Ovary (tissue), 7 donors: ENCODE measurements at regions not wholly inside any gene's neighbourhood (a gene's known extent, or its start where the extent isn't known, plus 50 kb on each side); places are given as distances from the start of the nearest gene placed in this dataset.

Experiments
- DNase-seq, 5 donors: peaks; one replicate each; pipeline ENCODE4 v3.0.0-alpha.2; 2019 to 2020
- H3K27ac ChIP-seq, 2 donors: fragments of 200-600 bp; one replicate each; pipeline versions ENCODE4 v1.5.1 to v1.8.0; 2019 to 2022
- H3K27me3 ChIP-seq: fragments of 200-600 bp; one replicate; pipeline ENCODE4 v1.8.0; 2022
- H3K36me3 ChIP-seq: fragments of 200-600 bp; sonication (generic); one replicate; pipeline ENCODE4 v1.5.1; 2019
- H3K4me1 ChIP-seq: one replicate; pipeline ENCODE4 v1.8.1; 2013; ENCODE audit warnings: mild to moderate bottlenecking, moderate library complexity; ENCODE audit not compliant: insufficient read depth
- H3K4me3 ChIP-seq: fragments of 200-600 bp; sonication (generic); one replicate; pipeline ENCODE4 v1.5.1; 2017
- H3K9me3 ChIP-seq, 2 donors: fragments of 200-600 bp in 1 of 2; sonication (generic) in 1 of 2; one replicate each; pipeline versions ENCODE4 v1.5.1 to v1.8.1; 2013 to 2019; ENCODE audit warnings: mild to moderate bottlenecking in 1 of 2, moderate library complexity in 1 of 2
- EP300 ChIP-seq: sonication (generic); formaldehyde crosslinking; IDR thresholded peaks from one replicate; pipeline ENCODE4 v1.6.1; 2017; ENCODE audit warnings: antibody characterized with exemption
- POLR2A ChIP-seq: fragments of 450-650 bp; IDR thresholded peaks from one replicate; pipeline ENCODE4 v1.6.1; 2017; ENCODE audit warnings: antibody characterized with exemption, mild to moderate bottlenecking, moderate library complexity
- WGBS, 3 donors: extraction: QIAGEN DNeasy Blood & Tissue Kit in 1 of 3; methylation state at CpG; one replicate each; pipeline versions ENCODE4 v1.1.5 to v1.1.7; 2013 to 2017; 5-methylcytosine and 5-hydroxymethylcytosine counted together
- intact Hi-C, 4 donors: fragments of 100-400 bp; cut with DNase I; formaldehyde crosslinking; loops; one replicate each; pipeline versions ENCODE4 v1.11.0 to v1.15.1; 2022 to 2023
- TF ChIP-seq, protein P1 (sequence below), 3 donors: fragments of 450-650 bp in 2 of 3; fragments of 200-600 bp in 1 of 3; IDR thresholded peaks; one replicate each; pipeline versions ENCODE4 v1.5.1 to v1.8.0; 2016 to 2022; ENCODE audit warnings: antibody characterized with exemption in 3 of 3, mild to moderate bottlenecking in 1 of 3
- donor health status: DM: no; HTN: no; CAD: no; lungs with moderate emphysema.
- donor health status: DM: no; HTN: no; CAD: no.
- donor health status: Bipolar disorder and iron deficiency.
- donor health status: DM: no; HTN: no; CAD: no.
- donor health status: DM: yes; HTN: yes; CAD: no.

DNA sequence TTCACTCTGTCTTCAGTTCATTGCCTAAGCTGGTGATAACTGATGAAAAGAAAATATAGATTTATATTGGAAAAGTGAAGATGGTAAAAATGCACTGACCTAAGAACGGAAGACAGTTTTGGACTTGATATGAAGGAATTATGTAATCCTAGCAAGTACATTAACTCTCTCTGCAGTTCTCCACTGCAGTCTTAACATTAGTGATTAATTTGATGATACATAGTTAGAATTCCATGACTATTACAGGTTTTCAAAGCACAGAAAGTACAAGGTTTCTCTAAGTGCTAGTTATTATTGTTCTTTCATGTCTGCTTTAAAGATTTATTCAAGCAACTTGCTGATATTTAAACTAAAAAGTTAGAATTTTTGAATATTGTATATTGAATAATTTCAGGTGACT lies 1591.7 kb upstream of the ADGRL3 start:
- no peaks in the 10 kb centered on the region for H3K4me1 ChIP-seq
- no peaks in the 10 kb centered on the region for H3K9me3 ChIP-seq
- H3K27ac ChIP-seq, result no peak overlapping the region
- H3K36me3 ChIP-seq, result no peaks in the 10 kb centered on the region
- no peaks in the 10 kb centered on the region for H3K27me3 ChIP-seq
- intact Hi-C loops, result no loop called here
- DNase-seq, result no peak
- 4 to 15% (median 10%) methylated on average over 1 of the region's 1 CpG for WGBS, 3 donors
- TF ChIP-seq, protein P1, sequence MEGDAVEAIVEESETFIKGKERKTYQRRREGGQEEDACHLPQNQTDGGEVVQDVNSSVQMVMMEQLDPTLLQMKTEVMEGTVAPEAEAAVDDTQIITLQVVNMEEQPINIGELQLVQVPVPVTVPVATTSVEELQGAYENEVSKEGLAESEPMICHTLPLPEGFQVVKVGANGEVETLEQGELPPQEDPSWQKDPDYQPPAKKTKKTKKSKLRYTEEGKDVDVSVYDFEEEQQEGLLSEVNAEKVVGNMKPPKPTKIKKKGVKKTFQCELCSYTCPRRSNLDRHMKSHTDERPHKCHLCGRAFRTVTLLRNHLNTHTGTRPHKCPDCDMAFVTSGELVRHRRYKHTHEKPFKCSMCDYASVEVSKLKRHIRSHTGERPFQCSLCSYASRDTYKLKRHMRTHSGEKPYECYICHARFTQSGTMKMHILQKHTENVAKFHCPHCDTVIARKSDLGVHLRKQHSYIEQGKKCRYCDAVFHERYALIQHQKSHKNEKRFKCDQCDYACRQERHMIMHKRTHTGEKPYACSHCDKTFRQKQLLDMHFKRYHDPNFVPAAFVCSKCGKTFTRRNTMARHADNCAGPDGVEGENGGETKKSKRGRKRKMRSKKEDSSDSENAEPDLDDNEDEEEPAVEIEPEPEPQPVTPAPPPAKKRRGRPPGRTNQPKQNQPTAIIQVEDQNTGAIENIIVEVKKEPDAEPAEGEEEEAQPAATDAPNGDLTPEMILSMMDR (IDR thresholded peaks at IDR 0.05), result no peak
- TF ChIP-seq EP300 (no peak), POLR2A (no peak)
- H3K4me3 ChIP-seq, result no peak overlapping the region

DNA sequence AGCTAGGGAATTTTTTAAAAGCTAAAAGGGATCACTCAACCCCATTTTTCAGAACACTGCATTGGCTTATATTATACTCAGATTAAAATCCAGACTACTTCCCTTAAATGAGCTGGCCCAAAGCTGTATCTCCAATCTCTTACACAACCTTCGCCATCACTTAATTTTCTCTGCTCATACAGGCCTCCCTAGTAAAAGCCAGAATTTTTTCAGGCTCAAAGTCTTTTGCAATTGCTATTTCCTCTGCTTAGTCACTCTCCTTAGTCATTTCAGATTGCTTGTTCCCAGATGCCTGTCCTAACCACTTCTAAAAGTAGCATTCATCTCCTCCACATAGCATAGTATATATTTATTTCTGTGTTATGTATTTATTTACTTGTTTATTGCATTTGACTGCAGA lies 1587.9 kb upstream of the ADGRL3 start:
- Histone ChIP-seq H3K36me3 (no peaks in the 10 kb centered on the region), H3K9me3 (no peaks in the 10 kb centered on the region), H3K27me3 (no peaks in the 10 kb centered on the region), H3K4me1 (no peaks in the 10 kb centered on the region), H3K4me3 (no peak overlapping the region), H3K27ac (no peak overlapping the region)
- no peak for DNase-seq
- WGBS, 3 donors, result 80 to 90% (median 89%) methylated on average over 1 of the region's 1 CpG
- intact Hi-C loops, result no loop called here
- TF ChIP-seq POLR2A, result no peak
- TF ChIP-seq EP300, result no peak
- TF ChIP-seq, protein P1 (IDR thresholded peaks at IDR 0.05), result no peak

DNA sequence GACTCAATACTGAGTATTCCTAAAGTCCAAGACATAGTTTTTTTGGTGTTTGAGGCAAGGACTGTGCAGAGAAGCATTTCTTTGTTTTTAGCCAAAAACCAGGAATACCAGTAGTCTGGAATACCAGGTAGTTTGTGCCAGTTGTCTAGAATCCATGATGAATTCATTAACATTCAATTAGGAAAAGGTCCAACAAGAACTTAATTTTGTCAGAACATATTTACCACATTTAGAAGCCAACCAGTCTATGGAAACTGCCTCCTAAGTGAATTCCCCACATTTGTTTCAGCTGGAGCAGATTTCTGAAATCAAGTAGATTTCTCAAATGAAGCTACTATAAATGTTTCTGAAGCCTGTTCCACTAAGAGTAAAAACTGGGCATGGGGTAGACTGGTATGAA lies 1584.8 kb upstream of the ADGRL3 start:
- no peak for TF ChIP-seq POLR2A
- TF ChIP-seq EP300, result no peak
- TF ChIP-seq, protein P1 (IDR thresholded peaks at IDR 0.05), result no peak
- no peak for DNase-seq
- Histone ChIP-seq H3K9me3 (no peaks in the 10 kb centered on the region), H3K36me3 (no peaks in the 10 kb centered on the region), H3K27me3 (no peaks in the 10 kb centered on the region), H3K27ac (no peak overlapping the region), H3K4me1 (no peaks in the 10 kb centered on the region), H3K4me3 (no peak overlapping the region)
- intact Hi-C loops, result no loop called here

DNA sequence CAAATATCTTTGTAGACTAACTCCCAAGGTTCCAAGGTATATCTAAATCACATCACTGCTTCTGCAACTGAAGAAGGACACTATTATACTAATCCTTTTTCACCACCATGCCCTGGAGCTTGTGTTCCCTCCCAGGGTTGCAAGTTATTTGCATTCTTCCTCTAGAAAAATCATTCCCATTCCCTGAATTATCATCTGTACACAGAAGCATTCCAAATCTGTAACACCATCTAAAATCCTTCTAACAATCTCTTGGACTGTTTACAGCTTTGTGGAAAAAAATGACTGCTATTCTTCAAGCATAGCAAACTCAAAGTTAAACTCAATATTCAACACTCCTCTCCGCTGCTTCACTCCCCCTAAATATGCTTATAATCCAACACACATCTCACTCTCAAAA lies 1570.8 kb upstream of the ADGRL3 start:
- Histone ChIP-seq H3K4me3 (no peak overlapping the region), H3K27me3 (no peaks in the 10 kb centered on the region), H3K9me3 (no peaks in the 10 kb centered on the region), H3K4me1 (no peaks in the 10 kb centered on the region), H3K27ac (no peak overlapping the region), H3K36me3 (no peaks in the 10 kb centered on the region)
- DNase-seq, result no peak
- whole genome bisulfite sequencing, 3 donors, result 79 to 83% (median 79%) methylated on average over 1 of the region's 1 CpG
- no peak for TF ChIP-seq POLR2A
- TF ChIP-seq, protein P1 (IDR thresholded peaks at IDR 0.05), result no peak
- no peak for TF ChIP-seq EP300
- intact Hi-C loops, result no loop called here

DNA sequence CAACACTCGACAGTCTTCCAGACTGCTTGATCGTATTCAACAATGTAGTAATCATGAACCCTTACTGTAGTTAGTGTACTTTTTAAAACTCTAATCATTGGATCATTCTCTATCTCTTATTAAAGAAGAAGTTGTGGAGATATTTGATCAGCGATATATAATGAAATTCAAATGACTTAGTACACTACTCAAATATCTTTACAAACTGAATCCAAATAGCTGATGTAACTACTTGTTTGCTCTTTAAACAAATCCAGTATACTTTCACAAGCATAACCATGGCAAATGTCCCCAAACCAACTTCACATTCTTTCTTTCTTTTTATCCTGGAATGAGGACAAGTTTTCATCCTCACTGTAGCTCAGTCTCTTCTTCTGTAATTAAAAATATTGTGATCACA lies 1569.9 kb upstream of the ADGRL3 start:
- no peaks in the 10 kb centered on the region for H3K36me3 ChIP-seq
- H3K27me3 ChIP-seq, result no peaks in the 10 kb centered on the region
- no peak for DNase-seq
- 80 to 96% (median 86%) methylated on average over 3 of the region's 3 CpGs for WGBS, 3 donors
- H3K9me3 ChIP-seq, result no peaks in the 10 kb centered on the region
- TF ChIP-seq EP300 (no peak), POLR2A (no peak)
- TF ChIP-seq, protein P1 (IDR thresholded peaks at IDR 0.05), result no peak
- H3K4me1 ChIP-seq, result no peaks in the 10 kb centered on the region
- H3K4me3 ChIP-seq, result no peak overlapping the region
- no peak overlapping the region for H3K27ac ChIP-seq
- intact Hi-C loops, result no loop called here
